DND-41 (cell line): ENCODE measurements at regions not wholly inside any gene's neighbourhood (a gene's known extent, or its start where the extent isn't known, plus 50 kb on each side); places are given as distances from the start of the nearest gene placed in this dataset.

Experiments
- CTCF ChIP-seq: IDR thresholded peaks from 2 replicates; pipeline ENCODE4 v1.5.1; 2012; ENCODE audit warnings: borderline replicate concordance, low read length, moderate library complexity, mild to moderate bottlenecking; ENCODE audit not compliant: poor library complexity, severe bottlenecking; ENCODE audit errors: extremely low read depth
- EZH2 ChIP-seq: IDR thresholded peaks from 3 replicates; pipeline ENCODE4 v1.6.1; 2012; ENCODE audit warnings: borderline replicate concordance, low read depth, mild to moderate bottlenecking, moderate library complexity, low read length, inconsistent platforms; ENCODE audit not compliant: severe bottlenecking

- TF ChIP-seq CTCF (no peak), EZH2 (no peak)
Observed at GRCh38 chr5:76022611-76023010, 60.6 kb upstream of the SV2C start.
